GM12875 (cell line): ENCODE measurements at regions not wholly inside any gene's neighbourhood (a gene's known extent, or its start where the extent isn't known, plus 50 kb on each side); places are given as distances from the start of the nearest gene placed in this dataset.

Experiments used
- H3K4me3 ChIP-seq: one replicate; pipeline ENCODE4 v1.5.1; 2011; ENCODE audit warnings: low read depth, low read length, control low read depth
- CTCF ChIP-seq: IDR thresholded peaks from 2 replicates; pipeline ENCODE4 v1.5.1; 2011; ENCODE audit warnings: low read depth, mild to moderate bottlenecking, control low read depth, inconsistent platforms, low read length, moderate library complexity, borderline replicate concordance; ENCODE audit not compliant: insufficient read depth

- no peak for TF ChIP-seq CTCF
- no peak overlapping the region for H3K4me3 ChIP-seq
Observed at GRCh38 chr10:43955002-43955596, 306.4 kb upstream of the ZNF32 start.

GRCh38 chr10:43953672-43954071 is 305.0 kb upstream of the ZNF32 start:
- TF ChIP-seq CTCF, result no peak
- H3K4me3 ChIP-seq, result no peak overlapping the region

- H3K4me3 ChIP-seq, result no peak overlapping the region
- TF ChIP-seq CTCF, result no peak
Observed at GRCh38 chr10:43952760-43953159, 304.1 kb upstream of the ZNF32 start.

GRCh38 chr10:43949351-43949750 is 300.7 kb upstream of the ZNF32 start:
- H3K4me3 ChIP-seq, result no peak overlapping the region
- no peak for TF ChIP-seq CTCF

- no peak overlapping the region for H3K4me3 ChIP-seq
- TF ChIP-seq CTCF, result no peak
Observed at GRCh38 chr10:43946445-43946844, 297.8 kb upstream of the ZNF32 start.

GRCh38 chr10:43945908-43946307 is 297.2 kb upstream of the ZNF32 start:
- no peak for TF ChIP-seq CTCF
- H3K4me3 ChIP-seq, result no peak overlapping the region

- no peak overlapping the region for H3K4me3 ChIP-seq
- no peak for TF ChIP-seq CTCF
Observed at GRCh38 chr10:43945094-43945730, 296.5 kb upstream of the ZNF32 start.
